Skeletal muscle satellite cell (primary cell): ENCODE measurements at regions not wholly inside any gene's neighbourhood (a gene's known extent, or its start where the extent isn't known, plus 50 kb on each side); places are given as distances from the start of the nearest gene placed in this dataset.
"Not testable (repeated sequence)": the region's sequence is repeated elsewhere in the genome, so short reads cannot be mapped to it uniquely, and the experiment has no call there.

ENCODE experiments used
- H3K27me3 ChIP-seq: 2 replicates; pipeline ENCODE4 v1.7.0; 2013; ENCODE audit warnings: low read length; ENCODE audit not compliant: control insufficient read depth, insufficient read depth
- H3K36me3 ChIP-seq: 2 replicates; pipeline ENCODE4 v1.7.0; 2013; ENCODE audit warnings: mild to moderate bottlenecking, control low read depth, low read length; ENCODE audit not compliant: insufficient read depth
- H3K4me1 ChIP-seq: 2 replicates; pipeline ENCODE4 v1.7.0; 2013; ENCODE audit warnings: low read length; ENCODE audit not compliant: control insufficient read depth, insufficient read depth
- H3K4me2 ChIP-seq: 2 replicates; pipeline ENCODE4 v1.7.0; 2013; ENCODE audit warnings: mild to moderate bottlenecking, low read length
- H3K4me3 ChIP-seq: 2 replicates; pipeline ENCODE4 v1.7.0; 2013; ENCODE audit warnings: low read length
- H3K9ac ChIP-seq: 2 replicates; pipeline ENCODE4 v1.7.0; 2013; ENCODE audit warnings: mild to moderate bottlenecking, low read depth, low read length, moderate library complexity
- H3K9me3 ChIP-seq: replicated peaks from 2 replicates; pipeline ENCODE4 v1.7.0; 2013; ENCODE audit warnings: mild to moderate bottlenecking, control low read depth, low read length

DNA sequence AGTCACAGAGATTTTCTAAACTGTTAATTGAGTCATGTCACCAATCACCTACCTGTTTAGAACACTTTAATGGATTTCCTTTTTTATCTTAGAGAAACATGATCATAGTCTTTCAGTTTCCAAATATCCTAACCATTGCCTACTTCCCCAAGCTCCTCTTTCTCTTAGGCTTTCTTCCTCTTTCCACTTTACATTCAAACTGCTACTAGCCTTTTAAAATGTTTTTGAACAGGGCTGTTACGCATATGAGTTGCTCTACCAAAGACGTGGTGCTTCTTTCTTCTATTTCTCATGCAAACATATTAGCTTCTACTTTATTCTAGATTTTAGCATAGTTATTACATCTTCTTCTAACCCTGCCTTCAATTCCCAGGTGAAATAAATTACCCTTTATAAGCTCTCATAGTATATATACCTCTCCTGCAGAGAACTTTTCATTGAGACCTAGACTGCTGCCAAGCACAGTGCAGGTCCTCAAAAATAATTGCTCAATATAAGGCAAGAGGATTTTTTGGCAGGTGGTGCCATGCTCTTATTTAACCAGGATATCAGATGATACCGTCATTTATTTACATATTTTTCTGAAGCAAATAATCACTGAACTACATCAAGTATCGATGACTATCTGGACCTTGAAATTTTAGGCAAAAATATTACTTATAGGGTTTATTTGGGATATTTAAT is 937.1 kb downstream of the TSN start:
- H3K36me3 ChIP-seq: no peaks in the 10 kb centered on the region
- no peak overlapping the region for H3K9ac ChIP-seq
- H3K27me3 ChIP-seq: no peaks in the 10 kb centered on the region
- H3K4me3 ChIP-seq: no peak overlapping the region
- no peaks in the 10 kb centered on the region for H3K9me3 ChIP-seq
- H3K4me1 ChIP-seq: no peaks in the 10 kb centered on the region
- no peak overlapping the region for H3K4me2 ChIP-seq

DNA sequence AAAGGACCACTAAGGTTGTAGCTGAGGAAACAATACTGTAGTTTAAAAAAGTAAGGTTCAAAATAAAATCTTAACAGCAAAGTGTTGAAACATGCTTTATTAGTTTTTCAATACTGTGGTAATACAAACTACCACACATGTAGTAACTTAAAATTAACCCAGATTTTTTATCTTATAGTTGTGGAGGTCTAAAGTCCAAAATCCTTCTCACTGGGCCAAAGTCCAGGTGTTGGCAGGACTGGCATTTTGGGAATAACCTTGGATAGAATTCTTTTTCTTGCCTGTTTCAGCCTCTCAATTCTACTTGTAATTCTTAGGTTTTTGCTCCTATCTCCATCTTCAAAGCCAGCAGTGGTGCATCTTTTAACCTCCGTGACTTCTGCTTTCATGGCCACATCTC is 942.0 kb downstream of the TSN start:
- Histone ChIP-seq H3K36me3 (no peaks in the 10 kb centered on the region), H3K9me3 (no peaks in the 10 kb centered on the region), H3K4me3 (no peak overlapping the region), H3K4me1 (no peaks in the 10 kb centered on the region), H3K27me3 (no peaks in the 10 kb centered on the region), H3K9ac (no peak overlapping the region), H3K4me2 (no peak overlapping the region)

DNA sequence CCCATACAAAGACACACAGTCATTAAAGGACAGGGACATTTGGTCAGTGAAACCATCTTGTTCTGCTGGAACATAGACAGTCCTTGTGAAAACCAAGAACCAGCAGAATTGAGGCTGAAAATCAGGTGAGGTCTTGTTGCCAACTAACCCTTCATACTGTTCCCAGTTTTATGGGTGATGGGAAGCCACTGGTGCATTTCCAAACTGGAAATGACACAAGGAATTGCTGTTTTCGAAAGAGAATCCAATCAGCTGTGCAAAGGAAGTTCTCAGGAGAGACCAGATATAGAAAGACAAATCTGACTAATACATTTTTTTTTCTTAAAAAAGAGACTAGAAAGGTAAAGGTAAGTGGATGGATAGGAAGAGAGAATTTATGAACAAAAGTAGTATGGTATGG is 948.2 kb downstream of the TSN start:
- Histone ChIP-seq H3K4me1 (no peaks in the 10 kb centered on the region), H3K9ac (no peak overlapping the region), H3K4me3 (no peak overlapping the region), H3K27me3 (no peaks in the 10 kb centered on the region), H3K4me2 (no peak overlapping the region), H3K9me3 (no peaks in the 10 kb centered on the region), H3K36me3 (no peaks in the 10 kb centered on the region)

DNA sequence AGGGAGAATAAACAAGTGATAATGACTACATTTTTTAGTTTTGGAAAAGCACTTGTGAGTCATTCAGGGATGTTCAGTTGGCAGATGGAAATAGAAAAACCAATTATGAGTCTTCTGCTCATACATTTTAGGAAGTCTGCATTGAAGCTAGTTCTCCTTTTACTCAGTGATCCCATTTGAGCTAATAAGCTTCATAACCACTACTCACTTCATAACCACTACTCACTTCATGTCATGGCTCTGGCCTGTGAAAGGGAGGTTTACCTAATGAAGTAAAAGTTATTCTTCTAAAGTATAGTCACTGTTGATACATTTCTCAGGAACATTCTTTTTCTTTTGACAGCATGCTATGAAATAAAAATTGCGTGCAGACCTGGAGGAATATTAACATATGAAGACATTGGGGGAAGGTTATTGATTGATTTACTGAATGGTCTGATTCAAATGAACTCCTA is 948.7 kb downstream of the TSN start:
- no peaks in the 10 kb centered on the region for H3K36me3 ChIP-seq
- no peaks in the 10 kb centered on the region for H3K27me3 ChIP-seq
- H3K4me3 ChIP-seq: no peak overlapping the region
- no peak overlapping the region for H3K4me2 ChIP-seq
- no peaks in the 10 kb centered on the region for H3K4me1 ChIP-seq
- no peak overlapping the region for H3K9ac ChIP-seq
- H3K9me3 ChIP-seq: no peaks in the 10 kb centered on the region

DNA sequence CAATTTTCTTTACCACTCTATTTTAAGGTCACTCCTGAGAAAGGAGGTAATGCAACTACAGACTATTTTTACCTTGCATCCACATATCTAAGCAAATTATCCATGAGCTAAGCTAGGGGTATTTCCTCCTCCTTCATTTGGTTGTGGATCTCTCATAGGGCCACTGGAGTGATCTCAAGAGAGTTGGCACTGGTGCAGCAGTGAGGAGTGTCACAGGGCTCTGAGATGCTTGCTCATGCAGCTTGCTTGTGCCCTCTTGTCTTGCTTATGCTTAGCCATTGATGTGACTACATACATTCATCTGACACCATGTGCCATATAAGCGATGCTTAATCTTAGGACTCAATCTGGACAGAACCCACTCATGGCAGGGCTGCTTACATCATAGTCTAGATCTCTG is 950.3 kb downstream of the TSN start:
- Histone ChIP-seq H3K27me3 (no peaks in the 10 kb centered on the region), H3K4me2 (no peak overlapping the region), H3K9ac (no peak overlapping the region), H3K4me1 (no peaks in the 10 kb centered on the region), H3K36me3 (no peaks in the 10 kb centered on the region), H3K9me3 (no peaks in the 10 kb centered on the region), H3K4me3 (no peak overlapping the region)

DNA sequence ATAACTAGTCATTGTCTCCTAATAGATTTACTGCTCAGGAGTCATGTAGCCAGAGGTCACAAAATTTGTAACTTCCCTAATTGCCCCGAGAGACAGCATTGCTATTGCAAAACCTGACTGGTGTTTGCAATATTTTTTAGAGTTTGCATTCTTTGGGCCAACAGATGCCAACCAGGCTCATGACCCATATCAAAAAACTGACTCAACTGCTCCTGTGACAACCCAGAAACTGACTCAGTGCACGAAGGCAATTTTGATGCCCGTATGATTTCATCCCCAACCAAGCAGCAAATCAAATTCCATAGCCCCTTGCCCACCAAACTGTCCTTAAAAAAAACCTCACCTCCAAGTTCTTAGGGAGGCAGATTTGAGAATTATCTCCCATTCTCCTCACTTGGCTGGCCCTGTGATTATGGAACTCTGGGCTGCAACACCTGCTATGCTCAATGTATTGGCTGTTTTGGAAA is 951.3 kb downstream of the TSN start:
- no peaks in the 10 kb centered on the region for H3K36me3 ChIP-seq
- H3K27me3 ChIP-seq: no peaks in the 10 kb centered on the region
- no peaks in the 10 kb centered on the region for H3K9me3 ChIP-seq
- no peak overlapping the region for H3K4me3 ChIP-seq
- no peak overlapping the region for H3K9ac ChIP-seq
- no peak overlapping the region for H3K4me2 ChIP-seq
- H3K4me1 ChIP-seq: no peaks in the 10 kb centered on the region

DNA sequence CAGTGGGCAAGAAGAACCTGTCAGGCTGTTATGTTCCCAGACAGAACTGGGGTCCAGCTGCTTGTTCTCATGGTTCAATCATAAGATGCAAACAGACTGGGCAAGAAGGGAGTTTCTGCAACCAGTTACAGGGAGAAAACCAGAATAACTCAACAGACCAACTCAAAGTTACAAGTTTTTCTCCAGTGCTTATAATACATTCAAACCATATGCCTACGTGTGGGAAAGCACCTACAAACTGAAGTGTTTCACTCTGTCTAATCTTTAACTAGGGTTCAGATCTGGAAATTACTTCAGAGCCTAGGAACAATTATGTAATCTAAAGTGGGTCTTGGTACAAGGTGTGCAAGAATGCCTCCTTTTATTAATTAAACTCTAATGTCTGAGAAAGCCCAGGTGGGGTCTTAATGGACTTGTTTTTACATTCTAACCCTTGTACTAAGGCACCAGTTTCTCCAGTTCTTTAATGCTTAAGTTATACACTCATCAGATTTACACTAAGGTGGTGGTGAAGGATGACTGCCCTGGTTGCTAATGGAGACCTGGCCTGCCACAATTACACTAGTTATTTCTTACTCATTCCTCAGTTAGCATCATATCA is 951.9 kb downstream of the TSN start:
- H3K27me3 ChIP-seq: no peaks in the 10 kb centered on the region
- no peak overlapping the region for H3K4me3 ChIP-seq
- no peak overlapping the region for H3K4me2 ChIP-seq
- no peaks in the 10 kb centered on the region for H3K36me3 ChIP-seq
- H3K4me1 ChIP-seq: no peaks in the 10 kb centered on the region
- no peaks in the 10 kb centered on the region for H3K9me3 ChIP-seq
- no peak overlapping the region for H3K9ac ChIP-seq

DNA sequence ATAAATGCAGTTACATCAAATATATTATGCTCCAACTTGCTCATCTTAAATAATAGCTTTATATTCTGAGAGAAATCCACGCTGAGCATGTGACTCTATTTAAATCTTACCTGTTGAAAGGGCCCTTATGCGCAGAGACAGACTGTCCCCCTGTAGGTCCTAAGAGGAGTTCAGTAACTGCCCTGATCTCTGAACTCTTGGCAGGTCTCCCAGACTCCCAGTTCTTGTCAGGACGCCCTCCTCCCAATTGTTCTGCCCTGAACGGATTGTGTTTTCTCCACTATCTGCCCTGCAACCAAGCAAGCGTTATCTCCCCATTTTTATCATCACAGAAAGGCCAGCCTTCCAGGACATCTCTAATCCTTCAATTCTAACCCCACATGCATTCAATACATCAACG is 954.6 kb downstream of the TSN start:
- Histone ChIP-seq H3K9me3 (no peaks in the 10 kb centered on the region), H3K4me3 (no peak overlapping the region), H3K36me3 (no peaks in the 10 kb centered on the region), H3K27me3 (no peaks in the 10 kb centered on the region), H3K4me2 (no peak overlapping the region), H3K9ac (no peak overlapping the region), H3K4me1 (no peaks in the 10 kb centered on the region)

DNA sequence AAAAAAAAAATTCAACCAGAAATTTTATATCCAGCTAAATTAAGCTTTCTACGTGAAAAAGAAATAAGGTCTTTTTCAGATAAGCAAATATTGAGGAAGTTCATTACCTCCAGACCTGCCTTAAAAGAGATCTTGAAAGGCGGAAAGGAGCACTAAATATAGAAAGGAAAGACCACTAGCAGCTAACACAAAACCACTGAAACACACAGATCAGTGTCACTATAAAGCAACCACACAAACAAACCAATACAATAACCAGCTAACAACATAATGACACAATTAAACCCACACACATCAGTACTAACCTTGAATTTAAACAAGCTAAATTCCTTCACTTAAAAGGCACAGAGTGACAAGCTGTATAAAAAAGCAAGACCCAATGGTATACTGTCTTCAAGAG is 958.3 kb downstream of the TSN start:
- no peak overlapping the region for H3K4me2 ChIP-seq
- H3K27me3 ChIP-seq: no peaks in the 10 kb centered on the region
- H3K4me1 ChIP-seq: no peaks in the 10 kb centered on the region
- no peak overlapping the region for H3K9ac ChIP-seq
- H3K36me3 ChIP-seq: no peaks in the 10 kb centered on the region
- no peaks in the 10 kb centered on the region for H3K9me3 ChIP-seq
- no peak overlapping the region for H3K4me3 ChIP-seq

DNA sequence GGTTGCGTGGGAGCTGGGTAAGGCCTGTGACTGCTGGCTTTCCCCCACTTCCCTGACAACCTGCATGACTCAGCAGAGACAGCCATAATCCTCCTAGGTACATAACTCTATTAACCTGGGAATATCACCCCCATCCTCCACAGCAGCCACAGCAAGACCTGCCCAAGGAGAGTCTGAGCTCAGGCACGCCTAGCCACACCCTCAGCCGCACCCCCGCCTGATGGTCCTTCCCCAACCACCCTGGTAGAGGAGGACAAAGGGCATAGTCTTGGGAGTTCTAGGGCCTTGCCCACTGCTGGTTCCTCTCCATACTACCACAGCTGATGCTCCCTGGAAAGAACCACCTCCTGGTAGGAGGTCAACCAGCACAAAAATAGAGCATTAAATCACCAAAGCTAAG is 965.4 kb downstream of the TSN start:
- not testable (repeated sequence) for H3K4me1 ChIP-seq, H3K9ac ChIP-seq, H3K27me3 ChIP-seq, H3K9me3 ChIP-seq, H3K4me3 ChIP-seq, H3K36me3 ChIP-seq, H3K4me2 ChIP-seq

DNA sequence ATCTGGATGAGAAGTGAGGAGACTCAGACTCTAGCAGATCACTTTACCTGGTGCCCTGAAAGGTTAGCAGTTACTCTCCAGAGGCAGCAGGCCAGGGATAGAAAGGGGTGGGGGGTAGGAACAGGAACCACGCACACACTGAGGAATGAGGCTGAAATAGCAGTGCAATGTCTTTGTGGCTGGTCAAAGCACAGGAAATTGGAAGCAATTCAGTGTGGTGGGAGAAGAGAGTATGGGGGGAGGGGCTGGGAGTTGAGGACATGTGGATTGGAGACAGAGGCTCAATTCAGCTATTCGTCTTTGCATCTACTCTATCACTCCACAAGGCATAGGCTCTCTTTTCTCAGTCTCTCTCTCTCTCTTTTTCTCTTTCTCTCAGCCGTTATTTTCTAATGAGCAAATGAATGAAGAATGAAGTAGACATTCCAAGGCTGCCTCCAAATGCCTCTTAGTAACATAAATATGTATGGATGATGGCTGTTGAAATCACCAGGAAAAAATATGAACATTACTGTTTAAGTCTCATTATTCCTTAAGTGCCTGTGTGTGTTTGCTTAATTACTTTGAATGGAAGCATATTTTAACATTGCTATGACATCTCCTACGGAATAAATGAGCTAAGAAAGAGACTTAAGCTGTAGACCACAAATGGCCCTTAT is 979.4 kb downstream of the TSN start:
- Histone ChIP-seq H3K4me2 (no peak overlapping the region), H3K4me3 (no peak overlapping the region), H3K36me3 (no peaks in the 10 kb centered on the region), H3K27me3 (no peaks in the 10 kb centered on the region), H3K4me1 (no peaks in the 10 kb centered on the region), H3K9me3 (no peaks in the 10 kb centered on the region), H3K9ac (no peak overlapping the region)

DNA sequence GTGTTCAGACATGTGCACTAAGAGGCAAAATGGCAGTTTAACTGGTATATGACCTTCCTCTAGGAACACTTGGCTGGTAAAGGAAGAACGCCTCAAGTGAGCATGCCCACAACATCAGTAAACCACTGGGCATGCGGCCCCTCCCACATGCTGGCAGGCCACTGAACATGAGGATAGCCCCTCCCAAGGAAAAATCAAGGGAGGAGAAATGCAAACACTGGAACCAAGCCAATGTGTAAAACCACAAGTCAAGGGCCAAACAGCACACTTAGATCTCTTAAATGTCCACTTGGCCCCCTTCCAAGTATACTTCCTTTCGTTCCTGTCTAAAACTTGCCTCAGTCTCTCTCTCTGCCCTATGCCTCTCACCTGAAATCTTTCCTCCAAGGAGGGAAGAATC is 980.8 kb downstream of the TSN start:
- H3K36me3 ChIP-seq: no peaks in the 10 kb centered on the region
- no peaks in the 10 kb centered on the region for H3K27me3 ChIP-seq
- H3K4me1 ChIP-seq: no peaks in the 10 kb centered on the region
- H3K9me3 ChIP-seq: no peaks in the 10 kb centered on the region
- no peak overlapping the region for H3K9ac ChIP-seq
- no peak overlapping the region for H3K4me2 ChIP-seq
- H3K4me3 ChIP-seq: no peak overlapping the region
